Activated naive CD4-positive, alpha-beta T cell treated with anti-CD3 and anti-CD28 coated beads, Interleukin-2, amount 50 U/mL, for 72 hours (primary cell): ENCODE measurements at regions not wholly inside any gene's neighbourhood (a gene's known extent, or its start where the extent isn't known, plus 50 kb on each side); places are given as distances from the start of the nearest gene placed in this dataset.

Experiments
- ATAC-seq, 2 donors: fragments of 150-1000 bp; cut with Tn5 transposase; 2 replicates each; pipeline ENCODE4 v1.10.0; 2021; ENCODE audit warnings: mild to moderate bottlenecking in 2 of 2, moderate library complexity in 2 of 2
- DNase-seq, 2 donors: peaks; one replicate each; pipeline ENCODE4 v3.0.0; 2021 to 2022; ENCODE audit warnings: low spot score in 2 of 2
- H3K27ac Mint-ChIP-seq, 2 donors: one replicate each; pipeline ENCODE4 v1.8.0; 2022; ENCODE audit warnings: mild to moderate bottlenecking in 2 of 2, mixed read lengths in 2 of 2
- H3K36me3 Mint-ChIP-seq, 2 donors: one replicate each; pipeline ENCODE4 v1.8.0; 2022; ENCODE audit warnings: mixed read lengths in 2 of 2
- H3K9me3 Mint-ChIP-seq, 2 donors: one replicate each; pipeline ENCODE4 v1.8.0; 2022; ENCODE audit warnings: mixed read lengths in 2 of 2

GRCh38 chr10:78955206-78955605, 113.6 kb upstream of the ZMIZ1 start:
- Mint-ChIP-seq H3K9me3 (no peaks in the 10 kb centered on the region), H3K36me3 (no peaks in the 10 kb centered on the region), H3K27ac (no peak overlapping the region)
- no peak for ATAC-seq
- DNase-seq = no peak

DNA sequence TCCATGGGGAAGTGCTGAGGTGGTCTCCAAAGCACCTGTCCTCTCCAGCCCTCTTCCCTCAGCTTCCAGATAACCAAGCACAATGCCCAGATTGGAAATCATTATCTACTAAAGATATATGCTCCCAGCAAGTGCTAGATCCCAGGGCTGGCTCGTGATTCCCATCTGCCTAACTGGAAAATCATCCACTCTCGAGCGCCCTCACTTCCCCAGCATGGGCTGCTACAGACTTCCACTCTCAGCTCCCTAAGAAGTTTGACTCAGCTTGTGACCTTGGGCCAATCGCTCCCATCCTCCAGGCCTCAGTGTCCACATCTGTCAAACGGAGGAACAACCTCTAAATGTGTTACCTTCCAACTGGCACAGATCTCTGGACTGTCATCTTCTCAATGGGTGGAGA, 112.4 kb upstream of the ZMIZ1 start:
- H3K36me3 Mint-ChIP-seq = no peaks in the 10 kb centered on the region

DNA sequence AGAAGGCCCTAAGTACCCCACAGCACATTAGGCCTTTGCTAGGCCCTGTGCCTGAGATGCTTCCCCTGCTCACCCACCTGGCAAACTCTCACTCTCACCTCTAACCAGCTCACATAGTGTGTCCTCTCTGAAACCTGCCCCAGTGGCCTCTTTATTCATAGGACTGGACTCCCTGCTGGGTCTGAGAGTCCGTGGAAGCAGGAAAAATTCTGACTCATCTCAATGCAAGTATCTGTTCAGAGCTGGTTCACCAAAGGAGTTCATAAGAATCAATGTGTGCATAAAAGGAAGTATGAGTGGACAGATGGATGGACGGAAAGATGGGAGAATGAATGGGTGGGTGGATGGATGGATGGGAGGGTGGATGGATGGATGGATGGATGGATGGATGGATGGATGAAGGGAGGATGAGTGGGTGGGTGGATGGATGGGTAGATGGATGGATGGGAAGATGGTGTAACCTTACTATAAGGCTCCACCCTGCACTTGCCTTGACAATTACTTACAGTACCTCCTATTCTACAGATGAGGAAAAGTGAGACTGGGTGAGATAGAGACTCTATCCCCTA, 111.2 kb upstream of the ZMIZ1 start:
- peak overlapping the region in 1 of 2 donors; percentile 6 for H3K27ac Mint-ChIP-seq
- no peak for ATAC-seq

More for the DNA sequence above, 112.4 kb upstream of the ZMIZ1 start:
- Mint-ChIP-seq H3K27ac (no peak overlapping the region), H3K9me3 (no peaks in the 10 kb centered on the region)
- ATAC-seq (no peak), DNase-seq (no peak)

DNA sequence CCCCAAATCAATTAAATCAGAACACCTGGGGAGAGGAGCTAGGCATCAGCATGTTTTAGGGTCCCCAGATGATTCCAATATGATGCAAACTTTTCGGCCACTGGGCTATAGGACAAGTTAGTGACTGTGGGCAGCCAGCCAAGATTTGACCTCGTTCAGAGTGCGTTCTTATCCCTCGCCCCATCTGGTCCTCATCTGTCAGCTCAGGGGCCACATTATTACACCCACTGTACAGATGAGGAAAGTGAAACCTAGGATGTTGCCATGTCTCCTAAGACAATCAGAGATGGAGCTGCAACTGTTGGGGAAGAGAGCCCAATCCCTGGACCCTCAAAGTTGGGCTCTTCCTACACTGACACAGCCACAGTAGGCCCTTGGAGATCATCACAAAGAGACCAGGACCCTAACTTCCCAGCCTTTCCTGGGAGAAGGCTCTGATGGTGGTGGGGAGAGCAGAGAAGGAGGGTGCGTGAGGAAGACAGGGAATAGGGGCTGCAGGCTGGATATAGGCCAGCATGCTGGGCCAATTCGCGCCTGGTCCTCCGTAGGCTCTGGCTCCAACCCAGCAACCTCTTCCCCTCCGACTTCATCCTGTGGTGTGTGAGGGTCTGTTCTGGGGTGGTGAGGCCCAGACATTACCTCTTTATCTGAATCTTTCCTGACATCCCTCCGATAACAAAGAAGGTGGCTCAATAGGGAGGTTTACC, 109.4 kb upstream of the ZMIZ1 start:
- H3K9me3 Mint-ChIP-seq = no peaks in the 10 kb centered on the region
- DNase-seq (no peak), ATAC-seq (no peak)
- no peaks in the 10 kb centered on the region for H3K36me3 Mint-ChIP-seq
- no peak overlapping the region for H3K27ac Mint-ChIP-seq

More for the DNA sequence above, 111.2 kb upstream of the ZMIZ1 start:
- no peak for DNase-seq
- Mint-ChIP-seq H3K9me3 (no peaks in the 10 kb centered on the region), H3K36me3 (no peaks in the 10 kb centered on the region)

GRCh38 chr10:78959924-78960285, 108.9 kb upstream of the ZMIZ1 start:
- DNase-seq (no peak), ATAC-seq (no peak)
- no peaks in the 10 kb centered on the region for H3K9me3 Mint-ChIP-seq
- no peak overlapping the region for H3K27ac Mint-ChIP-seq
- no peaks in the 10 kb centered on the region for H3K36me3 Mint-ChIP-seq

DNA sequence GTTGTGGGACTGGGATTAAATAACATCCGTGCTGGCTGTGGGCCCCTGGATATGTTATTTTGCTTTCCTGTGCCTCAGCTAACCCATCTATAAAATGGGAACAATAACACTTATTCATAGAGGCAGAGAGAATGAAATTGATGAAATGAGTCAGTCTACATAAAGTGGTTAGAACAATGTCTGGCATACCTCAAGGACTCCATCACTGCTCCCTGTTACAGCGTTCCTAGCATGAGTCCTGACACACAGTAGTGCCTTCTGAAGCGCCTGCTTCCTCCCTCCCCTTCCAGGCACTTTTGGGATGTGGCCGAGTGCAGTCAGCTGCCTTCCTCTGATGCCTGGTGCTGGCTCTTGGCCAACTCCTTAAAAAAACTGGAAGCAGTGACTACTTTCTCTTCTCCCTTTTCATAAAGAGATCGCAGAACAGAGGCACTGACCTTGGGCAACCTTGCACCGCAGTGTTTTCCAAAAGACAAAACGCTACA, 108.4 kb upstream of the ZMIZ1 start:
- Mint-ChIP-seq H3K9me3 (no peaks in the 10 kb centered on the region), H3K36me3 (no peaks in the 10 kb centered on the region), H3K27ac (no peak overlapping the region)
- DNase-seq = no peak
- ATAC-seq = no peak

GRCh38 chr10:78961760-78962159, 107.0 kb upstream of the ZMIZ1 start:
- no peak for ATAC-seq
- H3K36me3 Mint-ChIP-seq = no peaks in the 10 kb centered on the region
- no peak for DNase-seq
- no peaks in the 10 kb centered on the region for H3K9me3 Mint-ChIP-seq
- no peak overlapping the region for H3K27ac Mint-ChIP-seq

- Mint-ChIP-seq H3K9me3 (no peaks in the 10 kb centered on the region), H3K36me3 (no peaks in the 10 kb centered on the region), H3K27ac (no peak overlapping the region)
- ATAC-seq (no peak), DNase-seq (no peak)
These were observed 105.4 kb upstream of the ZMIZ1 start for GRCh38 chr10:78963074-78964034.

GRCh38 chr10:78964274-78964951, 104.4 kb upstream of the ZMIZ1 start:
- DNase-seq (no peak), ATAC-seq (no peak)
- no peak overlapping the region for H3K27ac Mint-ChIP-seq
- no peaks in the 10 kb centered on the region for H3K9me3 Mint-ChIP-seq
- H3K36me3 Mint-ChIP-seq = no peaks in the 10 kb centered on the region

DNA sequence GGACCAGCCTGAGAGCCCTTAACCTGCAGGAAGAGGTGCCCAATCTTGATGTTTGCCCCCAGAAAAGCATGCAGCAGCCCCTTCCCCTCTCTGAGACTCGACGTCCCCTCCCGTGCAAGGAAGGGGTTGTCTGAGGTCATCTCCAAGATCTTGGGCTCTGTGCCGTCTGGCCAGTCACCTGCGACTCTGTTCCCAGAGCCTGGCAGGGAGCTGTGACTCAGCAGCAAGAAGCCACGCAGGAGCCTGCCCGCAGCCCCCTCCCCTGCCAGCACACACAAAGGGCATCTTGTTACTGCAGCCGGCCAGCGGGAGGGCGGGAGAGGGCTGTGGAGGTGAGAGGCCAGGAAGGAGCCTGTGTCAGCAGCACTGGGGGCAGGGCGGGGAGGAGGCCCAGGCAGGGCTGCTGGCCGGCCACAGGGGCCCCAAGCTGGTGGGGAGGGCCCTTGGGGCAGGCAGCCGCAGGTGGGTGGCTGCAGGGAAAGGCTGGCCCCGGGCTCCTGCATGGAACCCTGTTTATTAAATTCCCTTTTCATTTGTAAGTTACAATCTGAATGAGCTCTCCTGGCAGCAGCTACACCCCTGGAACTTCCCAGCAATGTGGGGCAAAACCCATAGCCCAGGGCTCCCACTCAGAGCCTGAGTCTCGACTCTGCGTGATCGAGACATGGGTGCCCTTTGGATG, 103.7 kb upstream of the ZMIZ1 start:
- no peaks in the 10 kb centered on the region for H3K9me3 Mint-ChIP-seq
- H3K27ac Mint-ChIP-seq = no peak overlapping the region
- DNase-seq (no peak), ATAC-seq (no peak)
- H3K36me3 Mint-ChIP-seq = no peaks in the 10 kb centered on the region

DNA sequence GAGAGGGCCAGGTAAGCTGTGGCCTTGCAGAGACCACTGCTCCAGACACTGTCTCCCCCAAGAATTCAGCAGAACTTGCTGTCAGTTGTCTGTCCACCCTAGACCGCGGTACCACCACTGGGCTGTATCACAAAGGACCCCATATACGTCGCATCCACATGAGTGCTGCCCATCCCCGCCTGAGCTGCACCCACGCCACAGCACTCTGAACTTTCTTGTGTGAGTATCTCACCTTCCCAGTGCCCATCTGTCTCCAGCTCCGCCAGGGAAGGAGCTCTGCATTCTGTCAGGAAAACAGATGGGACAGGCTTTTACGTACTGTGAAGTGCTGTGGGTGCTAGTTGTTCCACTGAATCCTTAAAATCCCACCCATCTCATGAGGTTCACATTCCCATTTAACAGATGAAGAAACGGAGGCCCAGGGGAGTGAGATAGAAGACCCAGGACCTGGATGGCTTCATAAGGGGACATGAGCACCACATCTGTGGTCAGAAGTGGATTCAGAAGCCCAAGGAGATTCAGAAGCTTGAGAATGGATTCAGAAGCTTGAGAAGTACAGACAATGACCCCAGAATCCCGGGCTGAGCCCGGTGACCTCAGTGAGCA, 102.5 kb upstream of the ZMIZ1 start:
- no peaks in the 10 kb centered on the region for H3K9me3 Mint-ChIP-seq
- DNase-seq (no peak), ATAC-seq (no peak)
- no peak overlapping the region for H3K27ac Mint-ChIP-seq
- H3K36me3 Mint-ChIP-seq = no peaks in the 10 kb centered on the region

DNA sequence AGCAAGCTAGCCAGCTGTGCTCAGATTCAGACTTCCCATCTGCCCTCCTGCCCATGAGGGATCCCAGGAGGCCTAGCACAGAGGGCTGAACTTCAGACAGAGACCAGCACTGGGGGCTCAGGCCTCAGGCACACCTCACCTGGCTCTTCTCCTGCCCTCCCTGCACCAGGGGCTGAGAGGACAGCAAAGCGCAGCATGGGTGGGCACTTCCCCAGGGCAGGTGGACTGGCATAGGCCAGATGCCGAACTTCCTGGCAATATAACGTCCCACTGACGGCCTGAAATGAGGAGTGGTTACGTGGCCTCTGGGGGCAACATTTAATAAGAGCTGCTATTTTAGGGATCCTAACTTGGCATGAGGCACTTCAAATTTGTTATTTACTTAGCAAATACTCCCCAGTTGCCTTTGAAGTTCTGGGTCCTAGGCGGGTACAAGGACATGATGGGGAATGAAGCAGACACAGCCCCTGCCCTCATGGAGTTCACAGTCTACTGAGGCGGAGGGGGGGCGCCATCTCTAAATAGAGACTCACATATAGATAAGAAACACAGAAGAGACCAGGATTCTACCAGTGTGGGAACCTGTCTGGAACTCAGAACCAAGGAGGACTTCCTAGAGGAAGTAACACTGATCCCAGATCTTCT, 101.8 kb upstream of the ZMIZ1 start:
- H3K9me3 Mint-ChIP-seq = no peaks in the 10 kb centered on the region
- peak overlapping the region in 1 of 2 donors; percentile 65 for H3K27ac Mint-ChIP-seq
- H3K36me3 Mint-ChIP-seq = no peaks in the 10 kb centered on the region
- DNase-seq (no peak), ATAC-seq (no peak)

- ATAC-seq (no peak), DNase-seq (no peak)
- H3K36me3 Mint-ChIP-seq = no peaks in the 10 kb centered on the region
- H3K27ac Mint-ChIP-seq = no peak overlapping the region
- H3K9me3 Mint-ChIP-seq = no peaks in the 10 kb centered on the region
These were observed 100.3 kb upstream of the ZMIZ1 start for GRCh38 chr10:78968300-78968942.

GRCh38 chr10:78968943-78969342, 99.8 kb upstream of the ZMIZ1 start:
- no peak overlapping the region for H3K27ac Mint-ChIP-seq
- DNase-seq (no peak), ATAC-seq (no peak)
- H3K9me3 Mint-ChIP-seq = no peaks in the 10 kb centered on the region
- no peaks in the 10 kb centered on the region for H3K36me3 Mint-ChIP-seq

GRCh38 chr10:78969719-78970118, 99.0 kb upstream of the ZMIZ1 start:
- DNase-seq (no peak), ATAC-seq (no peak)
- Mint-ChIP-seq H3K9me3 (no peaks in the 10 kb centered on the region), H3K27ac (no peak overlapping the region), H3K36me3 (no peaks in the 10 kb centered on the region)
